T-helper 2 cell (primary cell): ENCODE measurements at regions not wholly inside any gene's neighbourhood (a gene's known extent, or its start where the extent isn't known, plus 50 kb on each side); places are given as distances from the start of the nearest gene placed in this dataset.
"Not testable (repeated sequence)": the region's sequence is repeated elsewhere in the genome, so short reads cannot be mapped to it uniquely, and the experiment has no call there.

Source experiments
- DNase-seq, 5 experiments: peaks; one replicate each; pipeline versions ENCODE4 v3.0.0 to v3.0.0-alpha.2; 2012 to 2022

DNA sequence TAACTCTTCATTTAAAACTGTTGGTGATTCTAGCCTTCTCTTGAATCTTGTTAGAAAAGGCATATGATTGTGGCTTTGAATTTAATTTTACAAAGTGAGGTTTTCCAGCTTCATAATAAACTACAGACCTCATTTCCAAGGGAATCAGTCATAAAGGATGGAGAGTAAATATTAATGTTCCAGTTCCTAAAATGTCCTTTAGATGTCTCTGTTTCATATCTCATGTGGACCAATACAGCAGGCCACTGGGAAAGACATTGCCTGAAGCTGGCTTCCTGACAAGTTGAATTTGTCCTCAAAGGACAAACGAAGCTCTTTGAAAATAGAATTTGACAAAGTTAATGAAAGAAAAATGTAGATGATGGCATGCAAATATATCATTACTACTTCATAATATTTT, 125.4 kb downstream of the ZNF330 start:
- no peak for DNase-seq

GRCh38 chr4:141347684-141348083, 127.0 kb downstream of the ZNF330 start:
- DNase-seq = no peak

DNA sequence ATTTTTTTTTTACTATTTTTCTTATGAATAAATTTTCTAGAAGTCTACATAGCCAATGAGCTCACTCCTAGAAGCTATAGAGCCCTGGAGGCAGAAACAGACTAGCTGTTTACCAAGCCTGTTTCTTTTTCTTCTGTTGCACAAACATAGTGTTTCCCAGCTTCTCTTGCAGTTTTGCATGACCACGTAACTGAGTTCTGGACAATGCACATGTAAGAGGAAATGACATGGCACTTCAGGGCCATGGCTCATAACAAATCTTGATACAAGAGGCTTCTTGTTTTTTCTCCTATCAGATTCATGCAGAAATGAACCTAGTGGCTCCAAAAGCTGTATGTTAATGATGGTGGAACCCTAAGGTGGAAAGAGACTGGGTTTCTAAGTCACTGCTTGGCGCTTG, 127.4 kb downstream of the ZNF330 start:
- DNase-seq = no peak

- DNase-seq = no peak
Observed at GRCh38 chr4:141348573-141348972, 127.9 kb downstream of the ZNF330 start.

DNA sequence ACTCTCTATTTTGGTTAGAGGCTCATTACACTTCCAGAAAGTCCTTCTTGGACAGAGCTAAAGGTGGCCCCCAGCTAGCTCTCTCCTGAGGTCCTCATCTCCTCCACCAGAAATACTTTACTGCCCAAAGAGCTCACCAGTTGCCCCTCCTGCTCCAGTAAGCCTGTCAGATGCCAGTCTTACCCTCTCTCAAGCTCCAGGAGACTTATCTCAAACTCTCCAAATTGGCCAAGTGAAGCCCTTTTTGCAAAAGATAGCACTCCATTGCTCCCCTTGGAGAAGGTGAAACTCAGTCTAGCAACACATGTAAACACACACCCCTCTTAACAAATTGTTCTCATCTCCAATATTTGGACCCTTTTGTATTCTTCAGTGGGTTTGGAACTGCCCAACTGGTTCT, 128.5 kb downstream of the ZNF330 start:
- DNase-seq = no peak

DNA sequence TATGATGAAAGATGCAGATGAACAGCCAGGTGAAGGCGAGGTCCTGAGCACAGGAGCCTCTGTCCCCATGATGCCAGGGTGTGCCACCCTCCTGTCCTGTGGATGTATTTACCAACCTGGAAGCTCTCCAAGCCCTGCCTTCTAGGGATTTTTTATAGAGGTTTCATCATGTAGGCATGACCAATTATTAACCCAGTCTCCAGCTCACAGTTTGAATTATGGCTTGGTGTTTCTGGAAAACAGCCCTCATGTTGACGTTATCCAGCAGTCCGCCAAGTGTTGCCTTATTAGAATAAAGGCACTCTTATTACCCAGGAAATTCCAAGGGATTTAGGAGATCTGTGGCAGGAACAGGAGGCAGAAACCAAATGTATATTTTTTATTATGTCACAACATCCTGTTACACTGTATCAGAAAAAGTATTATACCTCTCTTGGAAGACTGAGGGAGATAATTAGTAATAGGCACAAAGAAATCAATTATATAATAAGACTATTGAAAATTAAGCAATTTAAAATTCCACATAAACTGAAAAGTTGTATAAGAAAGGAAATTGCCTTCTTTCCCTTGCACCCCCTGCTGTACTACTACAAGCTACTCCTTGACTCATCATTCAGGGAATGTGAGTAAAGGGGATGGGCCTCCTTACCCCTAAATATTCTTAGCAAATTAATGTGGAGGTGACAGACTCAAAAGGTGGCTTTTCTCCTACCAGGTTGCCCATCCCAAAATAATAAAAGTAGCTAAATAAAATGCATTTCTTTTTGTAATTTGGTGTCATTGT, 129.6 kb downstream of the ZNF330 start:
- DNase-seq = no peak

GRCh38 chr4:141352331-141352730, 131.6 kb downstream of the ZNF330 start:
- DNase-seq = no peak

DNA sequence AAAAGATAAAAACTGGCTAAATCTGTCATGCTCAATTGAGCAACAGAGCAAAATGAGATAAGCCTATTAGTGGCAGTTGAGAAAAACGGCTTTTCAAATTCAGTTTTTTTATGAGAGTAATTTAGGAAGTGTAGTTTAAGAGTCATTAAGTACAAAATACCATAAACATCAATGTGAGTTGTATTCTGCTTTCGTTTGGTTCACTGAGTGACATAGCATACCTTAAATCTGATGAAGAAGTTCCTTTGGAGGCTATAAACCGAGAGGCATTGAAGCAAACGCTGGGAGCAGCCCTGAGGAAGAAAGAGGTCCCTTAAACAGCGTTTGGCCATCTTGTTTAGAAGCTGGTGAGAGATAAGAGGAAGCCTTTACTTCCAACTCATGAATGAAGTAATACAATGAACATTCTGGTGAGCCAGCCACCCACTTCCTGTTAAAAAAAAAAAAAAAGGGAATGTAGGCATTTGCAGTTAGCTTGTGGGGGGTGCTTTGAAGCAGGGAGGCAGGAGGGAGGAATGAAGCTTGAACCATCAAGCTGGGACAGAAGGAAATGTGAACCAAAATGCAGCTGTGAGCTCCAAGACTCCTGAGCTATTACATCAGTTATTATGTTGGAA, 132.3 kb downstream of the ZNF330 start:
- no peak for DNase-seq

GRCh38 chr4:141356321-141356962, 135.7 kb downstream of the ZNF330 start:
- DNase-seq = peak in 1 of 5 experiments; percentile 4

GRCh38 chr4:141356963-141357335, 136.3 kb downstream of the ZNF330 start:
- no peak for DNase-seq

DNA sequence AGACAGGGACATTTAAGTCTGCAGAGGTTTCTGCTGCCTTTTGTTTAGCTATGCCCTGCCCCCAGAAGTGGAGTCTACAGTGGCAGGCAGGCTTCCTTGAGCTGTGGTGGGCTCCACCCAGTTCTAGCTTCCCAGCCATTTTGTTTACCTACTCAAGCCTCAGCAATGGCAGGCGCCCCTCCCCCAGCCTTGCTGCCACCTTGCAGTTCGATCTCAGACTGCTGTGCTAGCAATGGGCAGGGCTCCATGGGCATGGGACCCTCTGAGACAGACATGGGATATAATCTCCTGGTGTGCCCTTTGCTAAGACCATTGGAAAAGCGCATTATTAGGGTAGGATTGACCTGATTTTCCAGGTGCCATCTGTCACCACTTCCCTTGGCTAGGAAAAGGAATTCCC, 147.5 kb downstream of the ZNF330 start:
- not testable (repeated sequence) for DNase-seq

DNA sequence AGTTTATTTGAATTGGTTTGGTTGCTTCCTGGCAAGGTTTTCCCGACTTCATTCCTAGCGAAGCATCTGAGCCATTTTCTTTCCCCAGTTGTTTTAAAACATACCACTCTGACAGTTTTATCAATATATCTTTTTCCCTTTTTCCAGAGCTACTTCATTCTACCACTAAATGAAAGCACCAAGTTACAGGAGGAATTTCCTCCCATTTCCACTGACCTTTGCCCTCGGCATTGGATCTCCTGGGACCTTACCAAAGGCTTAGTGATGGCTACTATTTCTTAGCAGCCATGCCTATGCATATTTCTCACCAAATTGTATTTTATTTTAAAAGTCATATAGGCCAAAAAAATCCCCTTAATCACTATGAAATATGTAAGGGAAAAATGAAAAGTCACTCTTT, 150.5 kb downstream of the ZNF330 start:
- DNase-seq = no peak

GRCh38 chr4:141375855-141376254, 155.2 kb downstream of the ZNF330 start:
- no peak for DNase-seq

- no peak for DNase-seq
Observed at GRCh38 chr4:141376769-141377168, 156.1 kb downstream of the ZNF330 start.

DNA sequence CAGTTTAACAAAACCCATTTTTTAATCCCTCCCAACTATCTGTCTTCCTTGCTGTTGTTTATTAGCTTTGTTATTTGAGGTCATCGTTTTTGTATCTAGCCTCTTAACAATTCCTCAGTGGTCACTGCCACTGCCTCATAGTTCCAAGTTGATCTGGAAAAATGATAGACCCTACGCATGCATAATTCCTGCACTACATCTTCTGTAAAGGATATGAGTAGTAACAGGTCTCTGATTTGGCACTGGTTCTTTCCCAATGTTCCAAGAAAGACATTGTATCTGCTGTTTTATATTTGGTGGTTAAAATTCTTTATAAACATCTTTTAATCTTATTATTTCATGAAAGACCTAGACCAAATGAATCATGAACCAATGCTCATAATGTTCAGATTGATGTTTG, 166.6 kb downstream of the ZNF330 start:
- no peak for DNase-seq

GRCh38 chr4:141388481-141388880, 167.8 kb downstream of the ZNF330 start:
- no peak for DNase-seq

DNA sequence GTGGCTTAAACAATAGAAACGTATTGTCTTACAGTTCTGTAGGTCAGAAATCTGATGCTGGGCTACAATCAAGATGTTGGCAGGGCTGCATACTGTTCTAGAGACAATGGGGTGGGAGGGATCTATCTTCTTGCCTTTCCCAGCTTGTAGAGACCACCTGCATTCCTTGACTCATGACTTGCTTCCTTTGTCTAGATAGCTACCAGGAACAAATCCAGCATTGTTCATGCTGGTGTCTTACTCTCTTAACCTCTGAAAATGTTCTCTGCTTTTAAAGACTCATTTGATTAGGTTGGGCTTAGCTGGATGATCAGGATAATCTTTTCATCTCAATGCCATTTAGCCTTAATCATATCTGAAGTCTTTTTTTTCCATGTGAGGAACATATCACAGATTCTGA, 169.0 kb downstream of the ZNF330 start:
- no peak for DNase-seq

- no peak for DNase-seq
Observed at GRCh38 chr4:141390571-141390970, 169.9 kb downstream of the ZNF330 start.

DNA sequence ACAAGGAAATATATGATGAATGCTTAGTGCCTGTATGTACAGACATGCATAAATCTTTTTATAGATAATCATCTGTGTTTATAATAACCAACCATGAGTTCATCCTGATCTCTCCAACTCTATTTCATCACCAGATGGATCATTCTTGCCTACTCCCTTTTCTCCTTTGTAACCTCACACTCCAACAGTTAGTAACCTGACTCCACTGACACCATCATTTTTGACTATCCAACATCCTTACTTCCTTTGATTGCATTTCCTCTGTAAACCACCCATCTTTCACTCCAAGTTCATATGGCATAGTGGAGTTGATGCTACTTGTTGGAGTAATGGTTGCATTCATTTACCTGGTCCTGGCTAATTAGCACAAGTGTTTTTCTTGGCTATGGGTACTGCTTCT, 170.6 kb downstream of the ZNF330 start:
- DNase-seq = no peak

GRCh38 chr4:141391771-141392170, 171.1 kb downstream of the ZNF330 start:
- DNase-seq = no peak

- no peak for DNase-seq
Observed at GRCh38 chr4:141395246-141395830, 174.6 kb downstream of the ZNF330 start.

DNA sequence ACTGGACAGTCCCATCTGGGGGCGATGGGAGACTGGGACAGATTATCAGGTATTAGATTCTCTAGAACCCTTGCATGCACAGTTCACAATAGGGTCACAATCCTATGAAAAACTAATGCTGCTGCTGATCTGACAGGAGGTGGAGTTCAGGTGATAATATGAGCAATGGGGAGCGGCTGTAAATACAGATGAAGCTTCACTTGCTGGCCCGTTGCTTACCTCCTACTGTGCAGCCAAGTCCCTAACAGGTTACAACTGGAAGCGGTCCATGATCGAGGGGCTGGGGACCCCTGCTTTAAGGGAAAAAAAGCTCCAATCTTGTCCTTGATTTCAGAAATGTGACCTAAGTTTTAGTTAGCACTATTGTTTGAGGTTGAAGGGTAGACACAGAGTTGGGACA, 175.2 kb downstream of the ZNF330 start:
- no peak for DNase-seq

DNA sequence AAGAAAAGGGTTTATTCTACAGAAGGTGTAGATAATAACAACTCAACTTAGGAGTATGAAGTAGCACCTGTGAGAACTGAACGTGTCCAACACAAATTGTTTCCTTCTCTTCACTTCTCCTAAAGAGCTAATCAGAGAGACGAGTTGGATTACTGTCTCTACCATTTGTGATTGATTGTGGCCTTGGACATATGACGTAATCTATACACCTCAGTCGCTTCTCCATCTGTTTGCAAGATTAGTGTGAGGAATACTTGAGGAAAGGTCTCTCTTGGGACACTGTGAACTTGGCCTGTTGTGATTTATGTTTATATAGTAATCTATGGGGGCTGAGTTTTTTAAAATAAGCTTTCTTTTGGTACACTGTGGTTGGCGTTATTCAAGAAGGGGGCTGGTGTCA, 182.0 kb downstream of the ZNF330 start:
- no peak for DNase-seq

- DNase-seq = no peak
Observed at GRCh38 chr4:141403782-141404181, 183.1 kb downstream of the ZNF330 start.
